CD4-positive, alpha-beta T cell treated with Interleukin-15 for 4 hours (primary cell): ENCODE measurements at regions not wholly inside any gene's neighbourhood (a gene's known extent, or its start where the extent isn't known, plus 50 kb on each side); places are given as distances from the start of the nearest gene placed in this dataset.

Source experiments
- DNase-seq: peaks from one replicate; pipeline ENCODE4 v3.0.0-alpha.2; 2020; ENCODE audit warnings: low spot score

DNA sequence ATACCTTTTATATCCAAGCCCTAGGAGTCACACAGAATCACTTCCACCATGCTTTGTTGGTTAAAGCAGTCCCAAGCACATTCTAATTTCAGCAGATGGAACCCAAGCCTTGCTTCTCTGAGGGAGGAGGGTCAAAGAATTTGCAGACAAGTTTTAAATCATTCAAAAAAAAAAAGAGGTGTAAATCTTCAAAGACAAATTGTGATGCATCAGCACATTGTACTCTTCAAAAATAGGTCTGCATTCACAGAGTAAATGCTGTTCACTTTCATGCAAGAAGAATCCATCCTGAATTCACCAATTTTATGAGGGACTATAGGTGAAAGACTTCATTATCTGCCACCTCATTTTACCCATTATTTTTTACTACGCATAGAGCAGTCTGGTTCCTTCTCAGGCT lies 321.8 kb upstream of the PRDM1 start:
- no peak for DNase-seq

DNA sequence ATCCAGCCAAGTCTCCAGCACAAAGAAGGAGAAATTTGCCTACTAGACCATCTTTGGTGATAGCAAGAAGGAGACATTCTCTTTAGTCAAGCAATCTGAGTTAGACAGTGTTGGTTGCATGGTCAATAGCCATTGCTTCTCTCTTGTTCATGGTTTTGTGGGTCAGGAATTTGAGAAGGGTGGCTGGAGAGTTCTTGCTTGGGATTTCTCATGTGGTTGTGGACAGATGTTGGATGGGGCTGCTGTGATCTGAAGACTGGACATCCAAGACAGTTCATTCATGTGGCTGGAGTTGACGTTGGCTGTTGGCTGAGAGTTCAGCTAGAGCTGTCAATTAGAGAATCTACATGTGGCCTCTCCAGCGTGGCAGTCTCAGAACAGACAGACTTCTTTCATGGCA lies 322.3 kb upstream of the PRDM1 start:
- no peak for DNase-seq

DNA sequence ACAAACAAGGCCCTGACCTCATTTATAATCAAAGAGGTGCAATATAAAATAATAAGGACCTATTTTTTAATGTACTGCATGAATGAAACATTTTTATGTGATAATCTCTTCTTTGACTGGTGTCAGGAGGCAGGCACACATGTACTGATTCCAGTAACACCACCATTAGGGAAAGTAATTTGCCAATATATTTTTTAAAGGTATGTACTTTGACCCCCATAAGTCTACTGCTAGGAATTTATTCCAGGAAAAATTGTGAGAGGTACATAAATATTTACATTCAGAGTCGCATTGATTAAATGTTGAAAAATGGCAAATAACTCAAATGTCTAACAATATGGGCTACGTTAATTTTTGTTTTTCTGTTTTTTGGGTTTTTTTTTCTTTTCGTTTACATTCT lies 325.4 kb upstream of the PRDM1 start:
- no peak for DNase-seq

DNA sequence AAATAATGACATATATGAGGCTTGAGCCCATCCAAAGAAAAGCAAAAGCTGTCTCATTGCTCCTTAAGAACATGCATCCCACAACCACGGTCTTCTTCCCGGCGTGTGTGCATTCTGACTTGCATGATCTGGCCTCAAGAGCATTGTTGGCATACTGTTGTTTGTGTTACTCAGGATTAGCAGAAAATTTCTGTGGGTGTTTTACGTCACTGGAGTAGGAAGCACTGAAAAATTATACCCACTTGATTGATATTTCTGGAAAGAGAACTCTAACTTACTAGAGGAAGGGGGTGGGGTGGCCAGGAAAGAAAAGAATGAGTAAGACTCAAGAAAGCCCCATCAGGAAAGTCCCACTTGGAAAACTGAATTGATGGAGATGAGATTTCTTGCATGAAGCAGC lies 326.2 kb upstream of the PRDM1 start:
- no peak for DNase-seq

DNA sequence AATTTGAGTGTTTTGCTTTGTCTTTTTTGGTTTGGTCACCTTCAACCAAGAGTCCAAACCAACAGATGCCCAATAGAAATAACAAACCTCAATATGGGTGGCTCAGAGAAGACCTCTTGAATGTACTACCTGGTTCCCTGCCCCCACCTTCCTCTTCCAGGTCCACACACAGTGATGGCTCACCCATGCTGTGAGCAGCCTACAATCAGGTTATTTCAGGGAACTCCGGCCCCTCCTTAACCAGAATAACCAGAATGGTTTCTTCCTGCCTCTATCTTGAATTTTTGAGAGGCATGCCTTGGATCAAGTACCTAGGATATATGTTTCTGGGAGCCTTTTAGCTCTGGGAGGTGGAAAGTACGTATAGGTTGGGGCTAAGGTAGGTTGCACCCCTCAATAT lies 327.1 kb upstream of the PRDM1 start:
- no peak for DNase-seq

DNA sequence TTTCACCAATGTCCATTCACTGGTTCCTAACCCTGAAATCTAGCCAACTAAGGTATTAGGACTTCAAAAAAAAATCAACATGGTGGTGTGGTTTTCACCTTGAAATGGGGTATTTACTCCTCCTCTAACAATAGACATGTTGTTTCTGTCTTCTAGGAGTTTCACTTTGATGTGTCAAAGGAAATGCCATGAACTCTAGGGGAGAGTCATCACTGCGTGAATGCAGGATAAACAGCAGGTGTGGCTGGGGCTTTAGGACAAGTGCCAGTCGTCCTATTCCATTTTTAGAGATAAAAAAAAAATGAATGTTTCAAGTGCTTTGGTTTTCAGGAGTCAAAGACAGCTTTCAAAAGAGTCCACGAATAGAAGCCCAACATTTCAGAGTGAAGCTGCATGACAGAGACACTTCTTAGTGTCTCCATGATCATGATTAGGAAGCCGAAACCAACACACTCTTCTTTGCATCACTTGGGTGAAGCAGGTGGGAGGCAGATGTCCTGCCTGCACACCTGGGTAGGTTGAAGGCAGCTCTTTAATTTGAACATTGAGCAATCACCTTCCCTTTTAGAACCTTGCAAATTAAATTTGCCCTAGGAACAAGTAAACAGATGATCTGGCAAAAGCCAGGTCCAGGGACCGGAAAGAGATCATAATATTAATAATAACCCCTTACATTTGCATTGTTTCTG lies 328.5 kb upstream of the PRDM1 start:
- DNase-seq, result no peak

DNA sequence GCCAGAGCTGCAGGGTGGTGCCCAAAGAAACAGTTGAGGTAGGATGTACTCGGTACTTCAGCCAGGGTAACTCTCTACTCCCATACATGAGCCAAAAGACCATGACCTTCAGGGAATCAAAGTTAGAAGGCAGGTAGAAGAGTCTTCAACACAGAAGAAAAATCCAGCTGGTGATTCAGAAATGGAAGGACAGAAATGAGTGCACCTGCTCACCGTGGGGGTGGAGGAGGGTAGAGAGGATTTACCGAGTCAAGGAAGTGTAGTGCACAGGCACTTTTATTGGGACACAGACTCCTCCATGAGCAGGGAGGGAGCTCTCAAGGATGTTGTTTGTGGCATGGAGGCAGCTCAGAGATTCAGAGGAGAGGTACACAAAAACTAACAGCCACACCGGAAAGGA lies 330.3 kb upstream of the PRDM1 start:
- DNase-seq, result no peak

DNA sequence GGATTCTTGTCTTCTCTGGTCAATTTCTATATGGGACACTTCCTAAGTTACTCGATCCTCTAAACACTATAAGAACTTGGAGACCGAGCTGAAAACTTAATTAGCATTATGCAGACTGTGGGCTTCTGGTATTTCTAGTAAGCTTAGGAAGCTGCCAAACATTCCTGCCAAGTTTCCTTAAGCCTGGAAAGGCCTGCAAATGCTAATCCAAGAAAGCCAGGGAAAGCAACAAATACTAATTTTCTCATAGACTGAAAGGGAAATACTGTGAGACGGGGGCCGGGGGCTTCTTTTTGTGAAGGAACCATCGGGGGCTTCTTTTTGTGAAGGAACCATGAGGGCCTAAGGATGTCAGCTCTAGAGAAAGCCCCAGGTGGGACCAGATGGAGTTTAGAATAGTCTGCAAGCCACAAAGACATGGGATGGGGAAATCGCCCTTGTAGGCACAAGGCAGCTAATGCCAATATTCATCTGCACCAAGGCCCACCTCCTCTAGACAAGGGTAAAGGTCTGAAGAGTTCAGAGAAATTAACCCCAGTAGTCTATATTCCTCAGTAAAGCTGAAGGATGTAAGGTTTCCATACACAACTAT lies 332.4 kb upstream of the PRDM1 start:
- DNase-seq, result no peak

DNA sequence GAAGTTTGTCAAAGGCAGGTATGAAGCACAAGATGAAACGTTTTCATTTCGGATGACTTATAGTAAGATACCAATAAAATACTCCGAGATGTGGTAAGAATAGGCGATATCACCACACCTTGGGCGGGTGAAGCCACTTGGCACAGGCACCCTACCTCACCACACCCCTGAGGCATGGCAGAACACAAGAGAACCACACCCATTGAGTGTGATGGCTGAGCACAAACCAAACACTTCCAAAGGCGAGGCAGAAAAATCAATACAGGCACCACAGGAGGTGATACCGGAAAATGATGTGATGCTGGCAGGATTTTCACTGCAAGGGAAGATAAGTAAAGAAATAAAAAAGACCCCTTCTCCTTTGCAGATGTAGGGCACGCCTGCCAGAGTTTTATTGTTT lies 332.9 kb upstream of the PRDM1 start:
- DNase-seq, result no peak

DNA sequence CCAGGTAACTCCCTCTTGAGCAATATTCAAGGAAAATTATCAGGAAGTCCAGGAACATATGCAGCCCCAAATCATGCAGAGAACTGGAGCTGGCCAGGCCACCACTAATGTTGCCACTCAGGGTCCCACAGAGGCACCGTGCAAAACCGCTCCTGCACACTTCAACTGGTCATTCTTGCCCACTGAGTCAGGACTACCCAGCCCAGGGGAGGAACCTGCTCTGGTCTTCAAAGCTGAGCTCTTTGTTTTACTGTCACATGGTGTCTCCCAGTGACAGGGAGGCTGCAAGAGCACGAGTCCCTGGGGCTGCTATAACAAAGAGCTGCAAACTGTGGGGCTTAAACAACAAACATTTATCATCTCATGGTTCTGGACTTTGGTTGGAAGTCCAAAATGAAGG lies 336.0 kb upstream of the PRDM1 start:
- no peak for DNase-seq

DNA sequence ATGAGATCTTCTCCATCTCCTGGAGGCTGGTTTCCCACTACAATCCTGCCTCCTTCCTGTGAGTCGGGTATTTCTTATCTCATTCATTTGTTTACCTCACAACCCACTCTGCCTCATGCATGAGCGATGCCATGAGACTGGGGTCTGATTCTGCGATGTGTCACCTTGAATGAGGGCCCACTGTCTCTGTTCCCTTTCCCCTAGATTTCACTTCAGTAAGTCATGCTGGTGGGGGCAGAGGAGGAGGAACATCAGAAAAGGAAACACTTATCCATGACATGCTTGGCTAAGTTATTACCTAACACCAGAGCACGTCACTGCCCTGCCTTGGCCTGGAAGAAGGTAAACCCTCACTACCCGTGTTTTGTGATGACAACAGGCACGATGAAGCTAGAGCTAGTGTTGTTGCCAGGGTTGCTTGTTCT lies 337.4 kb upstream of the PRDM1 start:
- DNase-seq, result no peak

DNA sequence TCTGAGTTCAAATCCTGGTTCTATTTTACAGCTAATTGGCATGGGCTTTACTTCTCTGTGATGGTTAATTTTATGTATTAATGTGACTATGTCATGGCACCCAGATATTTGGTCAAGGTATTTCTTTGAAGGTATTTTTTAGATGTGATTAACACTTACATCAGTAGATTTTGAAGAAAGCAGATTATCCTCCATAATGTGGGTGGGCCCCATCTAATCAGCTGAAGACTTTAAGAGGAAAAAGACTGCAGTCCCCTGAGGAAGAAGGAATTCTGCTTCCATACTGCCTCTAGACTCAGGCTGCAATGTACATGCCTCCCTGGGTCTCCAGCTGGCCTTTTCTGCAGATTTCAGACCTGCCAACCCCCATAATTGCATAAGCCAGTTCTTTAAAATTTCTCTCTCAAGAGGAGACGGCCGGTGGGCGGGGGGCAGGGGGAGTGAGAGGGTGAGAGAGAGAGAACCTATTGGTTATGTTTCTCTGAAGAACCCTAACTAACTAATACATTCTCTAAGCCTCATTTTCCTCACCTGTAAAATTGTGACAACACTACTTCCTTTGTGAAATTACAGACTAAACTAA lies 338.2 kb upstream of the PRDM1 start:
- no peak for DNase-seq

DNA sequence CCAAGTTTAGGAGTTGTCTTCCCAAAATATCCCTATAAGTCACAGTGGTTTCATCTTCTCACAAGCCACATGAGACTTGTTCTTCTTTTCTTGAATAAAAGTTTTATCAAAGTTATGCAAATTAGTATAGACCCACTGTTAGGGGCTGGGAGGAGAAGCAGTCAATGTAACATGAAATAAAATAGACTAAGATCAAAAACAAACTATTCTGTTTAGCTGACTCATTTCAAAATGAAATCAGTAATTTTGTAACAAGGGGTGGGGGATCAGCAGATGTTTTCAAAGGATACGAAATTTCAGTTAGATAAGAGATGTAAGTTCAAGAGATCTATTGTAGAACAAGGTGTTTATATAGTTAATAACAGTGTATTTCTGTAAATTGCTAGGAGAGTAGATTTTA lies 339.6 kb upstream of the PRDM1 start:
- DNase-seq, result no peak

DNA sequence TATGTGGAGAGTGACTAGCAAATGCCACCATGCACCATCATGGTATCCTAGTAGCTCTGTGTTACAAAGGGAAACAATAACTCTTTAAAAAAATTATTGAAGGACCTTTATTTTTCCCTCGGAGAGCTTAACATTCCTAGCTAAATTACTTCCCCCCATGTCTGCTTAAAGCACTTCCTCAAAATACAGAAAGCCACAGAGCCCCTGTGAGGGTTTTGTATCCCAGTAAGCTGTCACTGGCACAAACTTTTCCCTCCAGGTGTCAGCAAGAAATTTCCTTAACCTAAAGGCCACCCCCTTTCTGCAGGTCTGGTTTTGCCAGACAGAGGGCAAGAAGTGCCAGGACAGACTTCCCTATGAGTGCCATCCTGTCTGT lies 340.0 kb upstream of the PRDM1 start:
- no peak for DNase-seq

DNA sequence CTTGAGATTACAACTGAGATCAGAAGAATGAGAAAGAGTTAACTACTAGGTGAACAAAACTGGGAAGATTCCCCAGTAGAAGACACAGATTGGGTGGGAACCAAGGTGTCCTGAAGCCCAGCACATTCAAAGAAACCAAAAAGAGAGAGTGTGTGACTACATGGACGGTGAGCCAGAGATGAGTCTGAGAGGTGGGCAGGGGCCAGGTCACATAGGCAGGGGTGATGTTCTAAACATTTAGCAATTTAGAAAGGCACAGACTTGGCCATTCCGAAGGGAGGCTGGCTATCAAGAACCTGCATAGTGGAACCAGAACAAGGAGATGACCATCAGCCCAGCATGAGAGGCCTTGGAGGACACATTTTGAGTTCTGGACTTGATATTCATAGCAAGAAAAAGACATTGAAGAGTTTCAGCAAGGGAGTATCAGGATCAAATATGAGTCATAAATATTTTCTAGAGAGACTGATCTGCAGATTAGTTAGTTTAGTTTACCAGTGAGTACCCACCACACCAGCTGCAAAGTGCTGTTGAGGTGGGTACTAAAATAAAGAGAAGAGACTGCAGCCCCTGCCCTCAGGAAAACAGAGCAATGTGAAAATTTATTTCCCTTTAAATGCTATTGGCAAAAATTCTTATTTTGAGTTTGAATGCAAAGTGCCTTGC lies 340.5 kb upstream of the PRDM1 start:
- DNase-seq, result no peak

DNA sequence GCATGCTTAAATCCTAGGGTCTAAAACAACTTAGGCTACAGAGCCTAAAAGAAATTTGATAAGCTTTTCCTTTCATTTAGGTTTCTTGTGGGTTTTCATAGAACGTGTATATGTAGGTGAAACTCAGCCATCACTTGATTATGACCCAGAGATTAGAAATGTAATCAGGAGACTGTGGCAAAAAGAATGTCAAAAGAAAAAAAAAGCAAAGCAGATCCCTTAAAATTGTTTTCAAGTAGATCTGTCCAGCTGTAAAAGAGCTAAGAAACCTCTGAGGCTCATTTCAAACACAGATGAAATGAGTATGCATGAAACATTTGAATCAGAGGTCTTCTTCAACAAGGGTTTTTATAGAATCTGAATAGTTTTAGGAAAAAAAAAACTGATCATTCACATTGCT lies 341.3 kb upstream of the PRDM1 start:
- DNase-seq, result no peak

DNA sequence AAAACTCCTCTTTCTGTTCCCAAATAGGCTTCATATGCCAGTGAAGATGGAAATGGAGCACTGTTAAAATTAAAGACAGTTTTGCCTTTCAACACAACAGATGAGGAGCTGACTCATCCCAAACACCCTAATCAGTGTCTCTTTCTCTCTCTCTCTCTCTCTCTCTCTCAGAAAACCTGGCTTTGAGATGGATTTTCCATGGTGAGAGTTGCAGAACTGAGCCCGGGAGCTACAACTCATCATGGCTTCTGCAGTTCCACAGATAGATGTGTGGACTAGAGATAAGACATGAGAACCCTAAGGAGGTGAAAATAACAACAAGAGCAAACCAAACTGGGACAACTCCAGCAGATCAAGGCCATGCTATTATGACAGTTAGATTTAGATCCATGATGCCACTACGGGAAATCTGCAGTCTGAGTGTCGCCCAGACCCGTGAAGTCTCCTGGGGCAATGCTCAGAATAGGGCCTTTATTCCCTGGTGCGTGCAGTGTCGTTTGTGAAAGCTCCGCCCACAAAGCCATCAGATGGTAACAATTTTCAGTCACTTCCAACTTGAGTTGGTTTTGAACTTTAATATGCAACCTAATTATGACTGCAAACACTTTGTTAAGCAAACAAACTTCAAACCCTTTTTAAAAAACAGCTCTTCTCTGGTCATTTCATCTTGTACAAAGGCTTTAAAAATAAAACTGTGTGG lies 338.2 kb upstream of the PREP start:
- no peak for DNase-seq

DNA sequence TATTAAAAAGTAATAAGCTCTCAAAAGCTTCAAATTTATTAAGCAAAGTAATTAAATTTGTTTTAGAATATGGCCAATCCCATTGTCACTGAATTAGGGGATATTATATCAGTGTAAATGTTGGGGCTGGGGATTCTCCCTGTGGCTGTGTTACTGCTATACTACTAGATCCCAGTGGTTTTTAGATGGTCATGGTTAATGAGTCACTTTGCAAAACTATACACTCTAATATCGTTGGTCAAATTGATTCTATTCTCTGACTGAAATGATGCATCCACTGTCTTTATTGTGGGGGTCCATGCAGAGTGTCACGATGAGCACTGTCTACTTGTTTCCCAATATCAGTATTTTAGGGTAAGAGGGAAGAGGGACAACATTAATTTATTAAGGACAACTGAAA lies 336.9 kb upstream of the PREP start:
- no peak for DNase-seq

DNA sequence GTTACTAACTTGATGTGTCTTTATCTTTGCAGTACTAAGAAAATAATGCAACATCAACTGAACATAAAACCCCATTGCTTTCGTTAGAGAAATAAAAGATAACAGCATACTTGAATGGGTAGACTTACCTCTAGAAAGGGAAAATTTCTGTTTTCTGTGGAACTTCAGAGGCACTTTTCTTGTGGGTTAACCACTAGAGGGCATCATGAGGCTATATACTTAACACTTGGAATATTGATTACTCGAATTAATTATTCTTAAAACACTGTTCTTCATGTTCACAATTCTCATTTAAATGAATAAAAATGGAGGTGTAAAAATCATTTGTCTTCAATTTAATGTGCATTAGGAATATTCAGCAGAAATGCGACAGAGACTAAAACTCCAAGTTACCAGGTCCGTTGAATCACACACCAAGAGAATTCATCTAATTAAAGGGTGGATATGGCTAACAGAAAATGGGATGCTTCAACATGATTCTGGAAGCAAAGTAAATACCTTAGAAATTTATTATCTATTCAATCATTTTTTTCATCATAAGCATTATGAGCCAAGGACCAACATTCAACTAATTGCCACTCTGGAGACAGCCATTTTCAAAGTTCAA lies 330.8 kb upstream of the PREP start:
- DNase-seq, result peak; percentile 43

DNA sequence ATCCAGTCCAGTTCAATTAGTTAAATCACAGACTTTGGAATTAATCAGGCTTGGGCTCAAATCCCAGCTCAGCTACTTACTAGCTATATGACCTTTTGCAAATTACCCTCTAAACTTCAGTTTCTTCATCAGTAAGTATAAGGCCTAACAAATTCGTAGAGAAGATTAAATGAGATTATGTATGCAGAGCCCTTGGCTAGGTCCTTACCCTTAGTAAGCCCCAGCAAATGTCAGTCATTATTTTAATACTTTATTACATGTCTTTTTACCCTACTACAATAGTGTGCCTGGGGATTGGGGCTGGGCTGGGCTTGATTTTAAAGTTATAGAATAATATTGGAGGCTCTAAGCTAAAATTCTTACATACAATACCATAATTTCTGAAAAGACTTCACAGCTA lies 326.1 kb upstream of the PREP start:
- no peak for DNase-seq

DNA sequence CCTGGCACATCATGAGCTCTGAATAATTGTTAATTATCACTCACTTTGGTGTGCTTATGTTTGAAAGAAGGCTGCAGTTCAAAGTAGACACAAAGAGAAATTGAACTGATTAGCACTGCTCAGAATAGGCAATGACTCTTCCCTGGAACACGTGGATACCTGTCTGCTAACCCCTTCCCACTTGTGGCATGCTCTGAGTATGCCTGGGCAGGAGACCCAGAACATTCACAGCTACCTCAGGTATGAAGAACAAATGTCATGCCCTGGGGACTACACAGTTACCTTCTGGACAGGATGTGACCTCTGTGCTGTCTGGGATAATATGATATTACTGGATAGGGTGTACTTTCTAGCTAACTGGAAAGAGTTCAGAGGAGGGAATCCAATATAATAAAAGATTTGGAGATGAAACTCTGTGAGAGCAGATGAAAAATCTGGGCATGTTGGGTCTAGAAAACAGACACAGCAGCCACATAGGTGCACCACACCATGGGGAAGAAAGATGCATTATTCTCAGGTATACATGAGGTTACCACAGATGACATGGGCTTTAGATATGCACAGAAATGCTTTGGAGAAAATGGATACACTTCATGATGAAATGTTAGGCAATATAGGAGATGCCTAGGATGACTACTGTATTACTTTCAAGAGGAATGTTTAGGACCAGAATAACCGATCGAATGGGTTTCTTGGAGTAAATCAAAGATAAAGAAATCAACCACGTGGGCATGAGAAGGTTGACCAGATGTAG lies 324.2 kb upstream of the PREP start:
- no peak for DNase-seq

DNA sequence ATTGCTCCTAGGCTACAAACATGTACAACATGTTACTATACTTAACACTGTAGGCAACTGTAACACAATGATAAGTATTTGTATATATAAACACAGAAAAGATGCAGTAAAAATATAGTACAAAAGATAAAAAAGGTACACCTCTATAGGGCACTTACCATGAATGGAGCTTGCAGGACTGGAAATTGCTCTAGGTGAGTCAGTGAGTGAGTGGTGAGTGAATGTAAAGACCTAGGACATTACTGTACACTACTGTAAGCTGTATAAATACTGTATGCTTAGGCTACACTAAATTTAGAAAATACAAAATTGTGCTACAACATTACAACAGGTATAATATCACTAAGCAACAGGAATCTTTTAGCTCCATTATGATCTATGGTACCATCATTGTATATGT lies 312.0 kb upstream of the PREP start:
- DNase-seq, result no peak
